D341Med (cell line): ENCODE measurements at regions not wholly inside any gene's neighbourhood (a gene's known extent, or its start where the extent isn't known, plus 50 kb on each side); places are given as distances from the start of the nearest gene placed in this dataset.

Source experiments
- DNase-seq: peaks from one replicate; pipeline ENCODE4 v3.0.0; 2012; ENCODE audit warnings: low spot score

GRCh38 chr2:226652983-226653765, 146.4 kb downstream of the IRS1 start:
- no peak for DNase-seq

GRCh38 chr2:226652369-226652768, 147.3 kb downstream of the IRS1 start:
- no peak for DNase-seq

- no peak for DNase-seq
Observed at GRCh38 chr2:226649871-226650660, 149.6 kb downstream of the IRS1 start.

- no peak for DNase-seq
Observed at GRCh38 chr2:226649201-226649600, 150.4 kb downstream of the IRS1 start.

GRCh38 chr2:226647621-226648518, 151.8 kb downstream of the IRS1 start:
- no peak for DNase-seq

- no peak for DNase-seq
Observed at GRCh38 chr2:226644399-226644865, 155.2 kb downstream of the IRS1 start.

GRCh38 chr2:226643946-226644282, 155.7 kb downstream of the IRS1 start:
- DNase-seq: no peak

- no peak for DNase-seq
Observed at GRCh38 chr2:226643030-226643945, 156.3 kb downstream of the IRS1 start.

- no peak for DNase-seq
Observed at GRCh38 chr2:226641008-226641407, 158.6 kb downstream of the IRS1 start.

GRCh38 chr2:226640501-226640900, 159.1 kb downstream of the IRS1 start:
- no peak for DNase-seq

- DNase-seq: no peak
Observed at GRCh38 chr2:226639550-226639949, 160.1 kb downstream of the IRS1 start.

- no peak for DNase-seq
Observed at GRCh38 chr2:226638576-226638975, 161.0 kb downstream of the IRS1 start.

GRCh38 chr2:226637383-226637782, 162.2 kb downstream of the IRS1 start:
- DNase-seq: no peak

- no peak for DNase-seq
Observed at GRCh38 chr2:226636586-226636985, 163.0 kb downstream of the IRS1 start.

- no peak for DNase-seq
Observed at GRCh38 chr2:226634943-226635604, 164.5 kb downstream of the IRS1 start.

- no peak for DNase-seq
Observed at GRCh38 chr2:226631671-226632070, 167.9 kb downstream of the IRS1 start.

GRCh38 chr2:226631187-226631586, 168.4 kb downstream of the IRS1 start:
- no peak for DNase-seq

- DNase-seq: no peak
Observed at GRCh38 chr2:226625946-226626345, 173.7 kb downstream of the IRS1 start.

GRCh38 chr2:226623587-226624368, 175.8 kb downstream of the IRS1 start:
- DNase-seq: peak; percentile 51

GRCh38 chr2:226622484-226622883, 177.1 kb downstream of the IRS1 start:
- DNase-seq: no peak
